NCI-H1092 treated with DMSO at 0.1 percent for 48 hours (cell line): ENCODE measurements at regions not wholly inside any gene's neighbourhood (a gene's known extent, or its start where the extent isn't known, plus 50 kb on each side); places are given as distances from the start of the nearest gene placed in this dataset.

Source experiments
- DNase-seq: peaks from one replicate; lab custom pipeline; 2025; lab: John Stamatoyannopoulos, UW

GRCh38 chr2:163456953-163457743 is 278.7 kb downstream of the FIGN start:
- no peak for DNase-seq

GRCh38 chr2:163455815-163456214 is 280.0 kb downstream of the FIGN start:
- DNase-seq: no peak

GRCh38 chr2:163453920-163454319 is 281.9 kb downstream of the FIGN start:
- DNase-seq: no peak

GRCh38 chr2:163441603-163442002 is 294.2 kb downstream of the FIGN start:
- DNase-seq: no peak

GRCh38 chr2:163436963-163437362 is 298.8 kb downstream of the FIGN start:
- DNase-seq: no peak

GRCh38 chr2:163428187-163428586 is 307.6 kb downstream of the FIGN start:
- DNase-seq: no peak

GRCh38 chr2:163420604-163421003 is 315.2 kb downstream of the FIGN start:
- no peak for DNase-seq

- no peak for DNase-seq
Measured at GRCh38 chr2:163419000-163419830, 316.6 kb downstream of the FIGN start.

- DNase-seq: no peak
Measured at GRCh38 chr2:163417596-163418337, 318.0 kb downstream of the FIGN start.

- no peak for DNase-seq
Measured at GRCh38 chr2:163414121-163414520, 321.7 kb downstream of the FIGN start.

- no peak for DNase-seq
Measured at GRCh38 chr2:163407296-163407695, 328.5 kb downstream of the FIGN start.

GRCh38 chr2:163405298-163405697 is 330.5 kb downstream of the FIGN start:
- no peak for DNase-seq

GRCh38 chr2:163401481-163401880 is 334.3 kb downstream of the FIGN start:
- no peak for DNase-seq

- DNase-seq: no peak
Measured at GRCh38 chr2:163397451-163397850, 338.4 kb downstream of the FIGN start.

GRCh38 chr2:163395602-163396001 is 340.2 kb downstream of the FIGN start:
- DNase-seq: no peak

- DNase-seq: no peak
Measured at GRCh38 chr2:163389838-163390237, 346.0 kb downstream of the FIGN start.

- no peak for DNase-seq
Measured at GRCh38 chr2:163375472-163375871, 360.3 kb downstream of the FIGN start.

- no peak for DNase-seq
Measured at GRCh38 chr2:163375070-163375469, 360.7 kb downstream of the FIGN start.

- DNase-seq: no peak
Measured at GRCh38 chr2:163374282-163374681, 361.5 kb downstream of the FIGN start.

- no peak for DNase-seq
Measured at GRCh38 chr2:163373496-163373895, 362.3 kb downstream of the FIGN start.

- no peak for DNase-seq
Measured at GRCh38 chr2:163370169-163370886, 365.5 kb downstream of the FIGN start.

GRCh38 chr2:163369111-163369510 is 366.7 kb downstream of the FIGN start:
- DNase-seq: no peak
